GM12873 (cell line): ENCODE measurements at regions not wholly inside any gene's neighbourhood (a gene's known extent, or its start where the extent isn't known, plus 50 kb on each side); places are given as distances from the start of the nearest gene placed in this dataset.

Experiments used
- CTCF ChIP-seq: IDR thresholded peaks from 2 replicates; pipeline ENCODE4 v1.5.1; 2012; ENCODE audit warnings: low read depth, mild to moderate bottlenecking, moderate library complexity, low read length, control low read depth; ENCODE audit not compliant: insufficient read depth; ENCODE audit errors: missing control alignments

DNA sequence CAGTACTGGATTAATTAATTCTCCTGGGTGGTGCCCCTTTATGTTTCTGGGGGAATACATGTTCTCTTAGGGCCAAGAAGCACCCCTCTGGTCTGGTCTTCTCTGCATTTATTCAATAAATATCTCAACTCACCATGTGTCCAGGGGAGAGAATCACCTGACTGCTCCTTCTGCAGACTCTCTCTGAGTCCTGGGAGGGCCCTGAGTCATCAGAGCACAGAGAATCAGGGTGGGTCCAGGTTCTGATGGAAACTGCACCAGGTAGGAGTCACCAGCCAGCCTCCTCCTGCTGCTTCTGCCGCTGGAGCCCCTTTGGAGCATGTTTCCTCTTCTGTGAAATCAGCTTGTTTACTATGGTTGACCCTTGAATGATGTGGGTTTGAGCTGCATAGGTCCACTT lies 107.7 kb upstream of the PLET1 start:
- no peak for TF ChIP-seq CTCF

DNA sequence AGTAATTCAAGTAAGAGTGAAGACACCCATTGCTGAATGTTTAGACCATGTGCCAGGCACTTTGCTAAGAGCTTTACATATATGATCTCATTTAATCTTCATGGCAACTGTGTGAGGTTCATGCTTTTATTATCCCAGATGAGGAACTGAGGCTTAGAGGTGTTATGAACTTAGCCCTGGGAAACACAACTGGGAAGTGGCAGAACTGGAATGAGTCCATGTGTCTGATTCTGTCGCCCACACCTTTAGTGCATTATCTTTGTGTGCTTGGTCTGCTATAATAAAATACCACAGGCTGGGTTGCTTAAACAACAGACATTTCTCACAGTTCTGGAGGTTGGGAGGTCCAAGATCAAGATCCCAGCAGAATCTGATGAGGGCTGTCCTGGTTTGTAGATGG lies 108.7 kb upstream of the PLET1 start:
- no peak for TF ChIP-seq CTCF

DNA sequence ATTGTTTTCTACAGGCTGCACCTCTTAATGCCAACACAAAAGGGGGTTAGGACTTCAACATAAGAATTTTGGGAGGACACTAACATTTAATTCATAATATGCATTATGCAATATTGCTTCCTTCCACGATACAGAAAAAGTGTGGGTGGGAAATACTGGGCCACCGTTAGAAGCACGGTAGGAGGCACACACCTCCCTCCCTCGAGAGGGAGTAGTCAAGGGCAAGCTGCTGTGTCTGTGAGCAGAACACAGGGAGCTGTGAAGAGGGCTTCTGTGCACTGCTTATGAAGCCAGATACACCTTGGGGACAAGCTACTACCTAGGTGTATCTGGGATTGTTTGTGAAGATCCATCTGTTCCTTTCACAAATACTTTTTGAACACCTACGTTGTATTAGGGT lies 109.3 kb upstream of the PLET1 start:
- no peak for TF ChIP-seq CTCF

DNA sequence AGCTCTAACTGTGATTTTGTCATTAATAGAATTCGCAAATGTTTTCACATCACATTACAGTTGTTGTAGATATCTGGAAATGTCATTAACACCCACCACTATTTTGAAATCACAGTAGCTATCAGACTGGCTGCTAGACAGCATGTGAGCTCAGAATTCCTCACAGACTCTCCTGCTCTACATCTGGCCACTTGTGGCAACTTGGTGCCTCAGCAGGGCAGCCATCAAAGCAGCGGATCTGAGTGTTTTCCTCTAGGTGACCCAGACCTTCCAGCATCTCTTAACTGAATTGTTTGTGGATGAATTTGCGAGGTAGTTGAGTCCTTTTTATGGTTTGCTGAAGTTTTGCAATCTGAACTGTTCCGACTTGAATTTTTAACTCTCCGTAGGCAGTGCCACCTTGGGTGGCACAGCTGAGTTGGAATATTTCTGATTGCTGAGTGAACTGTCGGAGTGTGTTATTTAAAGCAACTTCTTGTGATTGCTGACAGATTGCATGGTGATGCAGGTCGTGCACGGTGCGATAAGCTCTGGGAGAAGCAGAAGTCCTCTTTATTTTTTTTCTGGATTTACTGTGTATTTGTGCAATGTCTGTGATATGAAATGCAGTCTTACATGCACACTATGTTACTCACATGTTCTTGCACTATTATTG lies 114.0 kb upstream of the PLET1 start:
- no peak for TF ChIP-seq CTCF

DNA sequence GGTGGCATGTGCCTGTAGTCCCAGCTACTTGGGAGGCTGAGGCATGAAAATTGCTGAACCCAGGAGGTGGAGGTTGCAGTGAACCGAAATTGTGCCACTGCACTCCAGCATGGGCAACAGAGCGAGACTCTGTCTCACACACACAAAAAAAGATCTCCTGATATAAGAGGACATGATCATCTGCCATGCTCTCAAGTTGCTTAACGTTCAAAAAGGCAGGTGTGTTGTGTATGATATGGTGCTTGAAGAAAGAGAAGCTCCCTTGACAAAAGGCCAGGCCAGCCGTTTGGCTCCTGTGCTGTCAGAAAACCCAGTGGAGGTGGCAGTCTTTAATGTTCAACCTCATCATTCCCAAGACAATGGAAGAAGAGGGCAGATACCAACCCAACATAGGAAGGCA lies 117.3 kb upstream of the PLET1 start:
- TF ChIP-seq CTCF: no peak

DNA sequence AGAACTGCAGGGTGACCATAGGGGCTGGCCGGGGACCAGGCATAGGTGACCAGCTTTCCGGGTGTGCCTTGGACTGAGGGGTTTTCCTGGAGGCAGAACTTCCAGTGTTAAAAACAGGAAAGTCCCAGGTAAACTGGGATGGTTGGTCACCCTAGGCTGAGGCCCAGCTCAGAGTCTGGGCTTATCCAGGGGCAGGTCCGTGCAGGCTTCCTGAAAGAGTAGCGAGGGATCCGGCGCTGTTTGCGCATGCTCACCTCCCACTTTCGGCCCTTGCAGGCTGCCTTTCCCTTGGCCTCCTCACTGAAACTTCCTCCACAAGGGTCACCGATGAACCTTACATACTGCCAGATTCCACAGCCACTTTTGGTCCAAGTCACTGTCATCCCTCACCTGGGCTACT lies 119.8 kb upstream of the PLET1 start:
- TF ChIP-seq CTCF: no peak

GRCh38 chr11:112381578-112381977 lies 120.9 kb upstream of the PLET1 start:
- TF ChIP-seq CTCF: no peak
